H1 (cell line): ENCODE measurements at regions not wholly inside any gene's neighbourhood (a gene's known extent, or its start where the extent isn't known, plus 50 kb on each side); places are given as distances from the start of the nearest gene placed in this dataset.

Source experiments
- ATF2 ChIP-seq: IDR thresholded peaks from 2 replicates; pipeline ENCODE4 v1.6.1; 2012; ENCODE audit warnings: low read length, inconsistent platforms
- BACH1 ChIP-seq: IDR thresholded peaks from 2 replicates; pipeline ENCODE4 v1.6.1; 2012; ENCODE audit warnings: low read length, improper control_type of control experiment
- EP300 ChIP-seq, 2 experiments: IDR thresholded peaks; 1 replicate in 1 of 2; 2 replicates in 1 of 2; pipeline ENCODE4 v1.6.1; 2011 to 2012; ENCODE audit warnings: low read depth in 2 of 2, low read length in 2 of 2, mild to moderate bottlenecking in 2 of 2, borderline replicate concordance in 1 of 2, inconsistent platforms in 1 of 2, moderate library complexity in 1 of 2
- GABPA ChIP-seq: IDR thresholded peaks from 2 replicates; pipeline ENCODE4 v1.6.1; 2011; ENCODE audit warnings: mild to moderate bottlenecking, low read length, moderate library complexity, borderline replicate concordance; ENCODE audit not compliant: insufficient read depth
- GTF2F1 ChIP-seq: IDR thresholded peaks from 2 replicates; pipeline ENCODE4 v1.6.1; 2012; ENCODE audit warnings: low read depth, low read length, improper control_type of control experiment, borderline replicate concordance
- MAX ChIP-seq: IDR thresholded peaks from 2 replicates; pipeline ENCODE4 v1.6.1; 2012; ENCODE audit warnings: inconsistent platforms
- POLR2AphosphoS5 ChIP-seq: IDR thresholded peaks from 2 replicates; pipeline ENCODE4 v1.6.1; 2011; ENCODE audit warnings: low read depth, low read length
- RAD21 ChIP-seq, 2 experiments: IDR thresholded peaks in 1 of 2; conservative IDR thresholded peaks in 1 of 2; 2 replicates each; pipeline ENCODE4 v1.6.1; 2011; ENCODE audit warnings: low read depth in 2 of 2, low read length in 2 of 2, improper control_type of control experiment in 1 of 2, inconsistent platforms in 1 of 2, mild to moderate bottlenecking in 1 of 2, moderate library complexity in 1 of 2
- RBBP5 ChIP-seq: IDR thresholded peaks from 2 replicates; pipeline ENCODE4 v1.7.1; 2012; ENCODE audit warnings: low read depth, mild to moderate bottlenecking, inconsistent platforms, low read length, moderate library complexity, borderline replicate concordance
- SIRT6 ChIP-seq: IDR thresholded peaks from one replicate; pipeline ENCODE4 v1.7.1; 2012; ENCODE audit warnings: low read length, inconsistent platforms
- SP1 ChIP-seq: IDR thresholded peaks from 2 replicates; pipeline ENCODE4 v1.6.1; 2011; ENCODE audit warnings: low read depth, low read length
- TF ChIP-seq, protein P1 (sequence below), 3 experiments: IDR thresholded peaks; 1 replicate in 2 of 3; 2 replicates in 1 of 3; pipeline versions ENCODE4 v1.5.1 to v1.6.1; 2011; ENCODE audit warnings: low read length in 3 of 3, mild to moderate bottlenecking in 3 of 3, inconsistent platforms in 2 of 3, low read depth in 1 of 3, moderate library complexity in 1 of 3; ENCODE audit not compliant: insufficient read depth in 1 of 3; ENCODE audit errors: control extremely low read depth in 1 of 3
- TF ChIP-seq, protein P2 (sequence below): fragments of 300-600 bp; sonication (generic); IDR thresholded peaks from 2 replicates; pipeline ENCODE4 v1.7.1; 2012; ENCODE audit warnings: low read length, moderate library complexity, mild to moderate bottlenecking, inconsistent platforms; ENCODE audit not compliant: insufficient replicate concordance

- no peak for TF ChIP-seq SIRT6
- TF ChIP-seq RAD21 (IDR thresholded peaks at IDR 0.05 in 1 of 2, conservative IDR thresholded peaks at IDR 0.05 in 1 of 2; ENCODE audit: low read depth in 2 of 2, low read length in 2 of 2), result no peak
- TF ChIP-seq, protein P1, sequence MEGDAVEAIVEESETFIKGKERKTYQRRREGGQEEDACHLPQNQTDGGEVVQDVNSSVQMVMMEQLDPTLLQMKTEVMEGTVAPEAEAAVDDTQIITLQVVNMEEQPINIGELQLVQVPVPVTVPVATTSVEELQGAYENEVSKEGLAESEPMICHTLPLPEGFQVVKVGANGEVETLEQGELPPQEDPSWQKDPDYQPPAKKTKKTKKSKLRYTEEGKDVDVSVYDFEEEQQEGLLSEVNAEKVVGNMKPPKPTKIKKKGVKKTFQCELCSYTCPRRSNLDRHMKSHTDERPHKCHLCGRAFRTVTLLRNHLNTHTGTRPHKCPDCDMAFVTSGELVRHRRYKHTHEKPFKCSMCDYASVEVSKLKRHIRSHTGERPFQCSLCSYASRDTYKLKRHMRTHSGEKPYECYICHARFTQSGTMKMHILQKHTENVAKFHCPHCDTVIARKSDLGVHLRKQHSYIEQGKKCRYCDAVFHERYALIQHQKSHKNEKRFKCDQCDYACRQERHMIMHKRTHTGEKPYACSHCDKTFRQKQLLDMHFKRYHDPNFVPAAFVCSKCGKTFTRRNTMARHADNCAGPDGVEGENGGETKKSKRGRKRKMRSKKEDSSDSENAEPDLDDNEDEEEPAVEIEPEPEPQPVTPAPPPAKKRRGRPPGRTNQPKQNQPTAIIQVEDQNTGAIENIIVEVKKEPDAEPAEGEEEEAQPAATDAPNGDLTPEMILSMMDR (IDR thresholded peaks at IDR 0.05; ENCODE audit: control extremely low read depth in 1 of 3, insufficient read depth in 1 of 3, low read depth in 1 of 3, low read length in 3 of 3), result no peak
- no peak for TF ChIP-seq POLR2AphosphoS5
- TF ChIP-seq GTF2F1, result no peak
- TF ChIP-seq MAX, result no peak
- TF ChIP-seq BACH1, result no peak
- no peak for TF ChIP-seq RBBP5
- TF ChIP-seq EP300 (IDR thresholded peaks at IDR 0.05; ENCODE audit: borderline replicate concordance in 1 of 2, low read depth in 2 of 2, low read length in 2 of 2), result no peak
- no peak for TF ChIP-seq GABPA
- TF ChIP-seq, protein P2, sequence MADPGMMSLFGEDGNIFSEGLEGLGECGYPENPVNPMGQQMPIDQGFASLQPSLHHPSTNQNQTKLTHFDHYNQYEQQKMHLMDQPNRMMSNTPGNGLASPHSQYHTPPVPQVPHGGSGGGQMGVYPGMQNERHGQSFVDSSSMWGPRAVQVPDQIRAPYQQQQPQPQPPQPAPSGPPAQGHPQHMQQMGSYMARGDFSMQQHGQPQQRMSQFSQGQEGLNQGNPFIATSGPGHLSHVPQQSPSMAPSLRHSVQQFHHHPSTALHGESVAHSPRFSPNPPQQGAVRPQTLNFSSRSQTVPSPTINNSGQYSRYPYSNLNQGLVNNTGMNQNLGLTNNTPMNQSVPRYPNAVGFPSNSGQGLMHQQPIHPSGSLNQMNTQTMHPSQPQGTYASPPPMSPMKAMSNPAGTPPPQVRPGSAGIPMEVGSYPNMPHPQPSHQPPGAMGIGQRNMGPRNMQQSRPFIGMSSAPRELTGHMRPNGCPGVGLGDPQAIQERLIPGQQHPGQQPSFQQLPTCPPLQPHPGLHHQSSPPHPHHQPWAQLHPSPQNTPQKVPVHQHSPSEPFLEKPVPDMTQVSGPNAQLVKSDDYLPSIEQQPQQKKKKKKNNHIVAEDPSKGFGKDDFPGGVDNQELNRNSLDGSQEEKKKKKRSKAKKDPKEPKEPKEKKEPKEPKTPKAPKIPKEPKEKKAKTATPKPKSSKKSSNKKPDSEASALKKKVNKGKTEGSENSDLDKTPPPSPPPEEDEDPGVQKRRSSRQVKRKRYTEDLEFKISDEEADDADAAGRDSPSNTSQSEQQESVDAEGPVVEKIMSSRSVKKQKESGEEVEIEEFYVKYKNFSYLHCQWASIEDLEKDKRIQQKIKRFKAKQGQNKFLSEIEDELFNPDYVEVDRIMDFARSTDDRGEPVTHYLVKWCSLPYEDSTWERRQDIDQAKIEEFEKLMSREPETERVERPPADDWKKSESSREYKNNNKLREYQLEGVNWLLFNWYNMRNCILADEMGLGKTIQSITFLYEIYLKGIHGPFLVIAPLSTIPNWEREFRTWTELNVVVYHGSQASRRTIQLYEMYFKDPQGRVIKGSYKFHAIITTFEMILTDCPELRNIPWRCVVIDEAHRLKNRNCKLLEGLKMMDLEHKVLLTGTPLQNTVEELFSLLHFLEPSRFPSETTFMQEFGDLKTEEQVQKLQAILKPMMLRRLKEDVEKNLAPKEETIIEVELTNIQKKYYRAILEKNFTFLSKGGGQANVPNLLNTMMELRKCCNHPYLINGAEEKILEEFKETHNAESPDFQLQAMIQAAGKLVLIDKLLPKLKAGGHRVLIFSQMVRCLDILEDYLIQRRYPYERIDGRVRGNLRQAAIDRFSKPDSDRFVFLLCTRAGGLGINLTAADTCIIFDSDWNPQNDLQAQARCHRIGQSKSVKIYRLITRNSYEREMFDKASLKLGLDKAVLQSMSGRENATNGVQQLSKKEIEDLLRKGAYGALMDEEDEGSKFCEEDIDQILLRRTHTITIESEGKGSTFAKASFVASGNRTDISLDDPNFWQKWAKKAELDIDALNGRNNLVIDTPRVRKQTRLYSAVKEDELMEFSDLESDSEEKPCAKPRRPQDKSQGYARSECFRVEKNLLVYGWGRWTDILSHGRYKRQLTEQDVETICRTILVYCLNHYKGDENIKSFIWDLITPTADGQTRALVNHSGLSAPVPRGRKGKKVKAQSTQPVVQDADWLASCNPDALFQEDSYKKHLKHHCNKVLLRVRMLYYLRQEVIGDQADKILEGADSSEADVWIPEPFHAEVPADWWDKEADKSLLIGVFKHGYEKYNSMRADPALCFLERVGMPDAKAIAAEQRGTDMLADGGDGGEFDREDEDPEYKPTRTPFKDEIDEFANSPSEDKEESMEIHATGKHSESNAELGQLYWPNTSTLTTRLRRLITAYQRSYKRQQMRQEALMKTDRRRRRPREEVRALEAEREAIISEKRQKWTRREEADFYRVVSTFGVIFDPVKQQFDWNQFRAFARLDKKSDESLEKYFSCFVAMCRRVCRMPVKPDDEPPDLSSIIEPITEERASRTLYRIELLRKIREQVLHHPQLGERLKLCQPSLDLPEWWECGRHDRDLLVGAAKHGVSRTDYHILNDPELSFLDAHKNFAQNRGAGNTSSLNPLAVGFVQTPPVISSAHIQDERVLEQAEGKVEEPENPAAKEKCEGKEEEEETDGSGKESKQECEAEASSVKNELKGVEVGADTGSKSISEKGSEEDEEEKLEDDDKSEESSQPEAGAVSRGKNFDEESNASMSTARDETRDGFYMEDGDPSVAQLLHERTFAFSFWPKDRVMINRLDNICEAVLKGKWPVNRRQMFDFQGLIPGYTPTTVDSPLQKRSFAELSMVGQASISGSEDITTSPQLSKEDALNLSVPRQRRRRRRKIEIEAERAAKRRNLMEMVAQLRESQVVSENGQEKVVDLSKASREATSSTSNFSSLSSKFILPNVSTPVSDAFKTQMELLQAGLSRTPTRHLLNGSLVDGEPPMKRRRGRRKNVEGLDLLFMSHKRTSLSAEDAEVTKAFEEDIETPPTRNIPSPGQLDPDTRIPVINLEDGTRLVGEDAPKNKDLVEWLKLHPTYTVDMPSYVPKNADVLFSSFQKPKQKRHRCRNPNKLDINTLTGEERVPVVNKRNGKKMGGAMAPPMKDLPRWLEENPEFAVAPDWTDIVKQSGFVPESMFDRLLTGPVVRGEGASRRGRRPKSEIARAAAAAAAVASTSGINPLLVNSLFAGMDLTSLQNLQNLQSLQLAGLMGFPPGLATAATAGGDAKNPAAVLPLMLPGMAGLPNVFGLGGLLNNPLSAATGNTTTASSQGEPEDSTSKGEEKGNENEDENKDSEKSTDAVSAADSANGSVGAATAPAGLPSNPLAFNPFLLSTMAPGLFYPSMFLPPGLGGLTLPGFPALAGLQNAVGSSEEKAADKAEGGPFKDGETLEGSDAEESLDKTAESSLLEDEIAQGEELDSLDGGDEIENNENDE, result no peak
- TF ChIP-seq ATF2, result no peak
- TF ChIP-seq SP1, result no peak
These were observed 116.0 kb upstream of the LRIG3 start for GRCh38 chr12:59036347-59036746.
